ENCODE measurements at regions not wholly inside any gene's neighbourhood (a gene's known extent, or its start where the extent isn't known, plus 50 kb on each side); places are given as distances from the start of the nearest gene placed in this dataset.
A peak's percentile ranks its signal among the peaks of the same experiment; 100 is the strongest.

DNA sequence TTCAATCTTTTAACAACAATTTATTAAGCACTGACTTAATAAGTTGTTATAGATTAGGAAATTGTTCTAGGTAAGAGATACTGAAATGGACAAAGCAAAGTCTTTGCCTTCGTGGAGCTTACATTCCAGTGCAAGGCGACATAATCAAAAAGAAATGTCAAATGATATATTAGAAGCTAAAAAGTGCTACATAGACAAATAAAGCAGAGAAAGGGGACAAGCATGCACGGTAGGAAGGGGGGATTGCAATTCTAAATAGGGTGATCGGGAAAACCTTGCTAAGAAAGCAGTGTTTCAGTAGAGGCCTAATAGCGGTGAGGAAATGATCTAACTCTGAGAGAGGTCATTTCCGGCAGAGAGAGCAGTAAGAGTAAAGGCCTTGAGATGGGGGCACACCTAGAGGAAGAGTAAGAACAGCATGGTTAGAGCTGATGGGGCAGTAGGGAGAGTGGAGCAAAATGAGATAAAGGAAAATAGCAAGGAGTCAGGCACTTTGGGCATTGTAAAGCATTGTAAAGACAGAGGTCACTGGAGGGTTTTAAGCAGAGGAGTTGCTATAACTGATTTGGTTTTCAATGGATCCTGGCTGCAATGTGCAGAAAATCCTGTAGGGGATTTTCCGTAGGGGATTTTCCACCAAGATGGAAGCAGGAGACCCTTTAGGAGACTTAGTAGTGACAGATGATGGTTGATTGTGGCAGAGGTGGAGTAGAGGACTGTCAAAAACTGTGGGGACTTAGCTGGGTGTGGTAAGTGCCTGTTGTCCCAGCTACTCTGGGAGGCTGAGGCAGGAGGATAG lies 71.7 kb upstream of the CFAP20DC start:
- H3K36me3 ChIP-seq (ENCODE audit: control insufficient read depth in 2 of 3, insufficient read depth in 3 of 3, low read length in 3 of 3): no peaks in the 10 kb centered on the region
- H3K27me3 Mint-ChIP-seq: peaks cover 3 to 16% (median 7%) of the 10 kb centered on the region in 5 donors
- intact Hi-C loops (cut with micrococcal nuclease): no loop called here
- peaks cover 0 to 3% (median 0%) of the 10 kb centered on the region in 5 donors for H3K36me3 Mint-ChIP-seq
- no peak overlapping the region for H3K4me3 ChIP-seq (ENCODE audit: low read length)
- H3K9me3 Mint-ChIP-seq: peaks cover 0 to 3% (median 0%) of the 10 kb centered on the region in 11 donors
- H3K27ac Mint-ChIP-seq: no peak overlapping the region
- POLR2A ChIA-PET: no interaction called here
- CTCF ChIA-PET: no interaction called here
- no peaks in the 10 kb centered on the region for H3K9me3 ChIP-seq (ENCODE audit: control insufficient read depth in 2 of 3, low read length in 3 of 3)
- H3K27me3 ChIP-seq (ENCODE audit: control insufficient read depth in 2 of 2, insufficient read depth in 2 of 2, low read length in 2 of 2): no peaks in the 10 kb centered on the region
- H3K4me1 ChIP-seq (ENCODE audit: control insufficient read depth in 2 of 2, insufficient read depth in 2 of 2, low read length in 2 of 2): no peaks in the 10 kb centered on the region
- no peak for DNase-seq
- no peak overlapping the region for H3K27ac ChIP-seq (ENCODE audit: low read depth, low read length)
- no peak overlapping the region for H3K4me3 Mint-ChIP-seq
- no peak for ATAC-seq
- no peaks in the 10 kb centered on the region for H3K4me1 Mint-ChIP-seq

DNA sequence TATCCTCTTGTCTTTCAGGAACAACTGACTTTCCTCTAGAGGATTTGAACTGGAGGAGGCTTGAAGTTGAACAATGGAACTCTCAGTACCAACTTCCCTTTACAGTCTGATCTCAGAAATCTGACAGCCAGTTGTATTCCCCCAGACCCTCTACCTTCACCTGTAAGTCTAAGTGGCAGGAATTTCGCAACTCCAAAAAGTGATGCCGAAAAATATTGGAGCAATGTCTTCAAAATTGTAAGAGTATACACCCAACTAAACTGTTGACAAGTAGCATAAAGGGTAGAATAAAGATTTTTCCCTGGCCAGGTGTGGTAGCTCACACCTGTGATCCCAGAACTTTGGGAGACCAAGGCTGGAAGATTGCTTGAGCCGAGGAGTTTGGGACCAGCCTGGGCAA lies 69.1 kb upstream of the CFAP20DC start:
- Mint-ChIP-seq H3K27me3 (peaks cover 3 to 12% (median 5%) of the 10 kb centered on the region in 5 donors), H3K9me3 (peaks cover 0 to 3% (median 0%) of the 10 kb centered on the region in 11 donors), H3K4me3 (no peak overlapping the region), H3K36me3 (peaks cover 0 to 3% (median 0%) of the 10 kb centered on the region in 5 donors), H3K4me1 (no peaks in the 10 kb centered on the region), H3K27ac (no peak overlapping the region)
- no peaks in the 10 kb centered on the region for H3K4me1 ChIP-seq (ENCODE audit: control insufficient read depth in 2 of 2, insufficient read depth in 2 of 2, low read length in 2 of 2)
- H3K9me3 ChIP-seq (ENCODE audit: control insufficient read depth in 2 of 3, low read length in 3 of 3): no peaks in the 10 kb centered on the region
- intact Hi-C loops (cut with micrococcal nuclease): no loop called here
- ATAC-seq (no peak), DNase-seq (no peak)
- no peak overlapping the region for H3K27ac ChIP-seq (ENCODE audit: low read depth, low read length)
- no peaks in the 10 kb centered on the region for H3K36me3 ChIP-seq (ENCODE audit: control insufficient read depth in 2 of 3, insufficient read depth in 3 of 3, low read length in 3 of 3)
- ChIA-PET POLR2A (no interaction called here), CTCF (no interaction called here)
- H3K27me3 ChIP-seq (ENCODE audit: control insufficient read depth in 2 of 2, insufficient read depth in 2 of 2, low read length in 2 of 2): no peaks in the 10 kb centered on the region
- no peak overlapping the region for H3K4me3 ChIP-seq (ENCODE audit: low read length)

DNA sequence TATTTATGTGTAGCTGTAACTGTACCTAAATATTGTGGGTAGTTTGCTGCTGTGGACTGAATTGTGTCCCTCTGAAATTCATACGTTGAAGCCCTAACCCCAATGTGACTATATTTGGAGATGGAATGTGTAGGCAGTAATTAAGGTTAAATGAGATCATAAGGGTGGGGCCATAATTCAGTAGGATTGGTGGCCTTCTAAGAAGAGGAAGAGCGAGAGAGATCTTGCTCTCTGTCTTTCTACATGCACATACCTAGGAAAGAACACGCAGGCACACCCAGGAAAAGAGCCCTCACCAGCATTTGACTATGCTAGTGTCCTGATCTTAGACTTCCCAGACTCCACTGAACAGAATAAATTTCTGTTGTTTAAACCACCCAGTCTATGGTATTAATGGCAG lies 67.6 kb upstream of the CFAP20DC start:
- Mint-ChIP-seq H3K4me1 (no peaks in the 10 kb centered on the region), H3K36me3 (peaks cover 0 to 3% (median 0%) of the 10 kb centered on the region in 5 donors), H3K27me3 (peaks cover 3 to 12% (median 5%) of the 10 kb centered on the region in 5 donors), H3K9me3 (peaks cover 0 to 3% (median 0%) of the 10 kb centered on the region in 11 donors), H3K27ac (no peak overlapping the region), H3K4me3 (no peak overlapping the region)
- ChIA-PET CTCF (no interaction called here), POLR2A (no interaction called here)
- intact Hi-C loops (cut with micrococcal nuclease): no loop called here
- H3K4me1 ChIP-seq (ENCODE audit: control insufficient read depth in 2 of 2, insufficient read depth in 2 of 2, low read length in 2 of 2): no peaks in the 10 kb centered on the region
- H3K9me3 ChIP-seq (ENCODE audit: control insufficient read depth in 2 of 3, low read length in 3 of 3): no peaks in the 10 kb centered on the region
- no peaks in the 10 kb centered on the region for H3K27me3 ChIP-seq (ENCODE audit: control insufficient read depth in 2 of 2, insufficient read depth in 2 of 2, low read length in 2 of 2)
- no peaks in the 10 kb centered on the region for H3K36me3 ChIP-seq (ENCODE audit: control insufficient read depth in 2 of 3, insufficient read depth in 3 of 3, low read length in 3 of 3)
- ATAC-seq (no peak), DNase-seq (no peak)
- H3K4me3 ChIP-seq (ENCODE audit: low read length): no peak overlapping the region
- H3K27ac ChIP-seq (ENCODE audit: low read depth, low read length): no peak overlapping the region

DNA sequence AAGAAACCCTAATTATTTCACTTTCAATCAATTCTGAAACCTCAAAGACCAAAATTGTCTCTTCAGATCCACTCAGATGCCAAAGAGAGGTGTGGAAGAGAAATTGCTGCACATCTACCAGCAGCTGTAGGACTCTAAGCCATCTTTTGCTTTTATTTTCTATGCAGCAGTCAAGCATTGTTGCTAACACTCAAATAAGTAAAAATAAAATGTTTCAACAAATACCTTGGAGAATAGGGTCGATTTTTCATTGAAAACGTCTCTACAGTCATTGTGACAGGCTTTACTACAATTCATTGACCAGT lies 66.4 kb upstream of the CFAP20DC start:
- no peaks in the 10 kb centered on the region for H3K27me3 ChIP-seq (ENCODE audit: control insufficient read depth in 2 of 2, insufficient read depth in 2 of 2, low read length in 2 of 2)
- no peak overlapping the region for H3K27ac ChIP-seq (ENCODE audit: low read depth, low read length)
- ChIA-PET POLR2A (no interaction called here), CTCF (no interaction called here)
- no peaks in the 10 kb centered on the region for H3K4me1 ChIP-seq (ENCODE audit: control insufficient read depth in 2 of 2, insufficient read depth in 2 of 2, low read length in 2 of 2)
- H3K27me3 Mint-ChIP-seq: peaks cover 3 to 12% (median 5%) of the 10 kb centered on the region in 5 donors
- H3K27ac Mint-ChIP-seq: no peak overlapping the region
- peaks cover 0 to 3% (median 0%) of the 10 kb centered on the region in 11 donors for H3K9me3 Mint-ChIP-seq
- DNase-seq (no peak), ATAC-seq (no peak)
- H3K36me3 ChIP-seq (ENCODE audit: control insufficient read depth in 2 of 3, insufficient read depth in 3 of 3, low read length in 3 of 3): no peaks in the 10 kb centered on the region
- no peak overlapping the region for H3K4me3 Mint-ChIP-seq
- H3K4me3 ChIP-seq (ENCODE audit: low read length): no peak overlapping the region
- intact Hi-C loops (cut with micrococcal nuclease): no loop called here
- H3K36me3 Mint-ChIP-seq: peaks cover 0 to 3% (median 0%) of the 10 kb centered on the region in 5 donors
- H3K4me1 Mint-ChIP-seq: no peaks in the 10 kb centered on the region
- no peaks in the 10 kb centered on the region for H3K9me3 ChIP-seq (ENCODE audit: control insufficient read depth in 2 of 3, low read length in 3 of 3)

DNA sequence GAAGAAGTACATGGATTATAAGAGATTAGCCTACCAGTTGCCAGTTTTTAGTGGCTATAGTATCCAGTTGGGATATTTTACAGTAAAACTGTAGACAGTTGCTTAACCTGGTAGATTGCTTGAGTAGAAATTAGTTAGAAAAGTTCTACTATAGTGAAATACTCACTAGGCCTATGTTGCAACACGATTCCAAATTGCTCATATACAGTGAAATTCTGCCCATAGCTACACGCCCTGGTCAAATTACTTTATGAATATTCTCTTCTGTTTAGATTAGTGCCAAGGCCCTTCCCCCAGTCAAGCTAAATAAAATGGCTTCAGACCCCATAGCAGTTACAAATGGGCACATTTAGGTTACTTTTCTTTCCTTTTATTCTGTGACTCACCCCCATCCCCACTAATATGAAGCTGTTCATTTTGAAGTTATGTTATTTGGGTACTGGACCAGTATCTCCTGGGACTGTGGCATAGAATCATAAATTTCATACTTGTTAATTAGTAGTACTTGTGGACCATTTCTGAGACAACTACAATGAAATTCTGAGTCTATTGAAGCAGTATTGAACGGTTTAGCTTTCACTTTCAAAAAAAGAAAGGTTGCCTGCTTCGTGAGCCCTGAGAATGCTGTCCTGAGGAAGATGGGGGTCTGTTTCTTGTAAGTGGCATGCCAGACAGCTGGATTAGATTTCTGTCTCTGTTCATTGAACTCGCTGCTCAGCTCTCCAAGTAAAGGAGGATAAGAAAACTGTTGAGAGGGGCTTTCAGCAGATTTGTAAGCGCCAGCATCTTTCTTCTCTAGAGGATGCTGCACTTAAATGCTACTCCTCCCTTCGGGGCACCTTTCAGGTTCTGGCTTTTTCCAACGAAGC lies 65.8 kb upstream of the CFAP20DC start:
- Histone ChIP-seq H3K4me3 (ENCODE audit: low read length) (no peak overlapping the region), H3K4me1 (ENCODE audit: control insufficient read depth in 2 of 2, insufficient read depth in 2 of 2, low read length in 2 of 2) (no peaks in the 10 kb centered on the region), H3K36me3 (ENCODE audit: control insufficient read depth in 2 of 3, insufficient read depth in 3 of 3, low read length in 3 of 3) (no peaks in the 10 kb centered on the region), H3K27me3 (ENCODE audit: control insufficient read depth in 2 of 2, insufficient read depth in 2 of 2, low read length in 2 of 2) (no peaks in the 10 kb centered on the region), H3K27ac (ENCODE audit: low read depth, low read length) (no peak overlapping the region), H3K9me3 (ENCODE audit: control insufficient read depth in 2 of 3, low read length in 3 of 3) (no peaks in the 10 kb centered on the region)
- Mint-ChIP-seq H3K27me3 (peaks cover 3 to 12% (median 5%) of the 10 kb centered on the region in 5 donors), H3K9me3 (peaks cover 0 to 3% (median 0%) of the 10 kb centered on the region in 11 donors), H3K4me3 (peak overlapping the region in 1 of 10 donors; percentile 32), H3K27ac (peak overlapping the region in 1 of 9 donors; percentile 22), H3K36me3 (peaks cover 0 to 3% (median 0%) of the 10 kb centered on the region in 5 donors), H3K4me1 (no peaks in the 10 kb centered on the region)
- ChIA-PET CTCF (no interaction called here), POLR2A (no interaction called here)
- intact Hi-C loops (cut with micrococcal nuclease): no loop called here
- ATAC-seq (no peak), DNase-seq (no peak)

DNA sequence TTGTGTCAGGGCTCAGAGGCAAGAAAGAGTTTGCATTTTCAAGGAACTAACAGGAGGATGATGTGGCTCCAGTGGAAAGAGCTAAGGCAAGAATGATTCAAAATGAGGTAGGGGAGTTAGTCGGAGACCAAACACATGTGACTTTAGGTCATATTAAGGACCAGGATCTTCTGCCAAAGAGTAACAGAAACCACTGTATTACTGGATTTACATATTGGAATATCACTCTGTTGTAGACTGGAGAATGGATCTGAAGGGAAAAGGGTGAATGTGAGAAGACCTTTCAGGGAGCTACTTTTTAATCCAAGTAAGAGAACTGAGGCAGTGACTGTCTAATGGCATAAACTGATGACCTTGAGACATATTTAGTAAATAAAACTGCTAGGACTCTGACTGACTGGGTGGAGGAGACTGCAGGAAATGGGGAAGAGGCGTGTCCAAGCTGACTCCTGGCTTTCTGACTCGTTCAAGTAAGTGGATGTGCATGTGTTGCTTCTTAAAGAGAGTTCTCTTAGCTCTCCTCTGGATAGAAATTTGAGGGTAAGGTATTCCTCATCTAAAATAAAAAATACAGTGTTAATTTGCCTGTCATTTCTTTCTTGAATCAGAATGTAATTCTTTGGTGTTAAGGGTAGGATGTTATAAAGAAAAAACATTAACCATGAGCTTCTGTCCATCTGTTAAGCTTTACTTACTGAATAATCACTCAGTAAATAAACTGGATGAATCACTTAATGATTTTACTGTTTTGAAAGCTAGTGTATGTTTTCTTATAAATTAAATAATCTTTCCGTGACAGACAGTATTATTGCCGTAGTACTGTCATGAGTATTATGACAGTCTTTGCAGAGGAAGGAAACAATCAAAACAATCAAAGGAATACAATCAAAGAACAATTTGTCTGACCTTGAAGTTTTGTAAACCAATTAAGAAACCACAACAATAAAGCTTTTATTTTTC lies 58.3 kb upstream of the CFAP20DC start:
- ATAC-seq (no peak), DNase-seq (no peak)
- Mint-ChIP-seq H3K4me1 (no peaks in the 10 kb centered on the region), H3K36me3 (no peaks in the 10 kb centered on the region), H3K27me3 (peaks cover 0 to 10% (median 0%) of the 10 kb centered on the region in 5 donors), H3K9me3 (no peaks in the 10 kb centered on the region), H3K4me3 (no peak overlapping the region), H3K27ac (no peak overlapping the region)
- intact Hi-C loops (cut with micrococcal nuclease): no loop called here
- Histone ChIP-seq H3K27ac (ENCODE audit: low read depth, low read length) (no peak overlapping the region), H3K4me3 (ENCODE audit: low read length) (no peak overlapping the region), H3K4me1 (ENCODE audit: control insufficient read depth in 2 of 2, insufficient read depth in 2 of 2, low read length in 2 of 2) (no peaks in the 10 kb centered on the region), H3K36me3 (ENCODE audit: control insufficient read depth in 2 of 3, insufficient read depth in 3 of 3, low read length in 3 of 3) (no peaks in the 10 kb centered on the region), H3K9me3 (ENCODE audit: control insufficient read depth in 2 of 3, low read length in 3 of 3) (no peaks in the 10 kb centered on the region), H3K27me3 (ENCODE audit: control insufficient read depth in 2 of 2, insufficient read depth in 2 of 2, low read length in 2 of 2) (no peaks in the 10 kb centered on the region)
- POLR2A ChIA-PET: no interaction called here
- CTCF ChIA-PET: no interaction called here
